Prostate gland (tissue), 2 donors: ENCODE measurements at regions not wholly inside any gene's neighbourhood (a gene's known extent, or its start where the extent isn't known, plus 50 kb on each side); places are given as distances from the start of the nearest gene placed in this dataset.

ENCODE experiments used
- DNase-seq: peaks from one replicate; pipeline ENCODE4 v3.0.0-alpha.2; 2019; ENCODE audit warnings: low spot score
- H3K27ac ChIP-seq, 2 donors: fragments of 200-600 bp; sonication (generic); 2 replicates each; pipeline ENCODE4 v1.5.1; 2017 to 2019
- H3K27me3 ChIP-seq: fragments of 200-600 bp; sonication (generic); replicated peaks from 2 replicates; pipeline ENCODE4 v1.5.1; 2019; ENCODE audit not compliant: insufficient read depth
- H3K36me3 ChIP-seq, 2 donors: fragments of 200-600 bp; sonication (generic); 1 replicate in 1 of 2; 2 replicates in 1 of 2; pipeline versions ENCODE4 v1.5.1 to v1.8.1; 2017 to 2019
- H3K4me1 ChIP-seq: fragments of 200-600 bp; sonication (generic); replicated peaks from 2 replicates; pipeline ENCODE4 v1.5.1; 2019
- H3K4me3 ChIP-seq, 2 donors: fragments of 200-600 bp; sonication (generic); 2 replicates each; pipeline ENCODE4 v1.5.1; 2017 to 2019
- H3K9me3 ChIP-seq: fragments of 200-600 bp; sonication (generic); 2 replicates; pipeline ENCODE4 v1.5.1; 2017
- CTCF ChIP-seq, 4 experiments: fragments of 200-600 bp in 2 of 4; fragments of 450-650 bp in 2 of 4; sonication (generic) in 2 of 4; IDR thresholded peaks; 1 replicate in 3 of 4; 2 replicates in 1 of 4; pipeline ENCODE4 v1.5.1; 2016 to 2019; ENCODE audit warnings: antibody characterized with exemption in 4 of 4, mild to moderate bottlenecking in 2 of 4, moderate library complexity in 2 of 4
- POLR2A ChIP-seq: fragments of 450-650 bp; IDR thresholded peaks from one replicate; pipeline ENCODE4 v1.6.1; 2016; ENCODE audit warnings: antibody characterized with exemption, mild to moderate bottlenecking
- POLR2AphosphoS5 ChIP-seq: sonication (generic); formaldehyde crosslinking; IDR thresholded peaks from one replicate; pipeline ENCODE4 v1.6.1; 2017; ENCODE audit warnings: antibody characterized with exemption
- whole genome bisulfite sequencing: methylation state at CpG from one replicate; pipeline ENCODE4 v1.1.5; 2018; 5-methylcytosine and 5-hydroxymethylcytosine counted together
- intact Hi-C: fragments of 100-400 bp; cut with DNase I; formaldehyde crosslinking; loops from one replicate; pipeline ENCODE4 v1.14.2; 2022

GRCh38 chr2:104344985-104345384, 508.9 kb upstream of the POU3F3 start:
- Histone ChIP-seq H3K36me3 (no peaks in the 10 kb centered on the region), H3K27ac (no peak overlapping the region), H3K27me3 (no peaks in the 10 kb centered on the region), H3K9me3 (no peaks in the 10 kb centered on the region), H3K4me3 (no peak overlapping the region), H3K4me1 (no peaks in the 10 kb centered on the region)
- 79% methylated on average over 2 of the region's 2 CpGs for WGBS
- DNase-seq: no peak
- TF ChIP-seq CTCF (IDR thresholded peaks at IDR 0.05) (no peak), POLR2A (no peak), POLR2AphosphoS5 (no peak)
- intact Hi-C loops: no loop called here

DNA sequence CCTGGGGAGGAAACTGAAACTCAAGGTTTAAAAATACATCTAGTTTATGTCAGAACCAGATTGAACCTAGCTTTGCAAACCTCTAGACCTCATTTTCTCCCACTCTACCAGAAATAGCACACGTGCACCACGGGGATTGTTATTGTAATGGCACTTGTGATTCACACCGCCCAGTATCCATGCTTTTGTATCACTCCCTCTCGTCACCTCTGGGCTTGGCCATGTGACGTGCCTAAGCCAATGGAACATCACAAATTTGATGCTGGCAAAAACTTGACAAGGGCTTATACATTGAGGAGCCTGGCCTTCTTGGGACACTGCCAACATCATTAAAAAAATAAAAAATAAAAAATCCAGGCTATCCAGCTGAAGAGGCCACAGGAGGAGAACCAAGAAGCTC, 495.8 kb upstream of the POU3F3 start:
- Histone ChIP-seq H3K36me3 (no peaks in the 10 kb centered on the region), H3K4me1 (no peaks in the 10 kb centered on the region), H3K9me3 (no peaks in the 10 kb centered on the region), H3K27me3 (no peaks in the 10 kb centered on the region), H3K27ac (no peak overlapping the region), H3K4me3 (no peak overlapping the region)
- intact Hi-C loops: no loop called here
- 91% methylated on average over 5 of the region's 5 CpGs for WGBS
- TF ChIP-seq CTCF (IDR thresholded peaks at IDR 0.05): no peak
- TF ChIP-seq POLR2A: no peak
- no peak for TF ChIP-seq POLR2AphosphoS5
- no peak for DNase-seq

GRCh38 chr2:104361414-104361813, 492.5 kb upstream of the POU3F3 start:
- Histone ChIP-seq H3K9me3 (no peaks in the 10 kb centered on the region), H3K4me3 (no peak overlapping the region), H3K4me1 (no peaks in the 10 kb centered on the region), H3K27ac (no peak overlapping the region), H3K36me3 (no peaks in the 10 kb centered on the region), H3K27me3 (no peaks in the 10 kb centered on the region)
- intact Hi-C loops: no loop called here
- TF ChIP-seq POLR2AphosphoS5 (no peak), CTCF (IDR thresholded peaks at IDR 0.05) (no peak)
- DNase-seq: no peak
- WGBS: 52% methylated on average over 5 of the region's 5 CpGs

DNA sequence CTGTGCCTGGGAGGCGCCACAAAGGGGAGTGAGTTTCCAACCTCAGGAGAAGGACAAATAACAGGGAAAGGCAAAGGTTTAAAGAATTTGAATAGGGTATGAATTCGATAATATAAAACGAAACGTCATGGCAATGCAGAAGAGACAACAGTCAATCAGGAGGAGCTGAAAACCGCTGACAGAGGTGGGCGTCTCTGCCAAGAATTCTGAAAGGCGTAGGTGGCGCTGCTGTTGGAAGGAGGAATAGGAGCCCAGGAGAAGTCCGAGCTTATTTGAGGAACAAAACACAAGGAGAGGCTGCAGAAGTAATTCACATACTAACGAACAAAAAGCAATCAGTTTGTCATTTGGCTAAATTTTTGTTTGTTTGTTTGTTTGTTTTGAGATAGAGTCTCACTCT, 485.8 kb upstream of the POU3F3 start:
- TF ChIP-seq CTCF (IDR thresholded peaks at IDR 0.05) (no peak), POLR2AphosphoS5 (no peak), POLR2A (no peak)
- Histone ChIP-seq H3K27me3 (no peaks in the 10 kb centered on the region), H3K27ac (no peak overlapping the region), H3K4me3 (no peak overlapping the region), H3K36me3 (no peaks in the 10 kb centered on the region), H3K4me1 (no peaks in the 10 kb centered on the region), H3K9me3 (no peaks in the 10 kb centered on the region)
- WGBS: 84% methylated on average over 10 of the region's 10 CpGs
- no peak for DNase-seq
- intact Hi-C loops: no loop called here

- no peak overlapping the region for H3K4me3 ChIP-seq
- no peak for DNase-seq
- no peaks in the 10 kb centered on the region for H3K36me3 ChIP-seq
- WGBS: 53% methylated on average over 5 of the region's 5 CpGs
- no peaks in the 10 kb centered on the region for H3K27me3 ChIP-seq
- intact Hi-C loops: no loop called here
- no peaks in the 10 kb centered on the region for H3K9me3 ChIP-seq
- H3K4me1 ChIP-seq: no peaks in the 10 kb centered on the region
- TF ChIP-seq CTCF (IDR thresholded peaks at IDR 0.05) (no peak), POLR2A (no peak), POLR2AphosphoS5 (no peak)
- H3K27ac ChIP-seq: no peak overlapping the region
Observed at GRCh38 chr2:104371087-104371781, 482.7 kb upstream of the POU3F3 start.
